DND-41 (cell line): ENCODE measurements at regions not wholly inside any gene's neighbourhood (a gene's known extent, or its start where the extent isn't known, plus 50 kb on each side); places are given as distances from the start of the nearest gene placed in this dataset.

Experiments
- EZH2 ChIP-seq: IDR thresholded peaks from 3 replicates; pipeline ENCODE4 v1.6.1; 2012; ENCODE audit warnings: borderline replicate concordance, low read depth, mild to moderate bottlenecking, moderate library complexity, low read length, inconsistent platforms; ENCODE audit not compliant: severe bottlenecking
- TF ChIP-seq, protein P1 (sequence below): IDR thresholded peaks from 2 replicates; pipeline ENCODE4 v1.5.1; 2012; ENCODE audit warnings: borderline replicate concordance, low read length, moderate library complexity, mild to moderate bottlenecking; ENCODE audit not compliant: poor library complexity, severe bottlenecking; ENCODE audit errors: extremely low read depth

GRCh38 chr12:63021116-63021515 lies 86.2 kb upstream of the PPM1H start:
- TF ChIP-seq, protein P1, sequence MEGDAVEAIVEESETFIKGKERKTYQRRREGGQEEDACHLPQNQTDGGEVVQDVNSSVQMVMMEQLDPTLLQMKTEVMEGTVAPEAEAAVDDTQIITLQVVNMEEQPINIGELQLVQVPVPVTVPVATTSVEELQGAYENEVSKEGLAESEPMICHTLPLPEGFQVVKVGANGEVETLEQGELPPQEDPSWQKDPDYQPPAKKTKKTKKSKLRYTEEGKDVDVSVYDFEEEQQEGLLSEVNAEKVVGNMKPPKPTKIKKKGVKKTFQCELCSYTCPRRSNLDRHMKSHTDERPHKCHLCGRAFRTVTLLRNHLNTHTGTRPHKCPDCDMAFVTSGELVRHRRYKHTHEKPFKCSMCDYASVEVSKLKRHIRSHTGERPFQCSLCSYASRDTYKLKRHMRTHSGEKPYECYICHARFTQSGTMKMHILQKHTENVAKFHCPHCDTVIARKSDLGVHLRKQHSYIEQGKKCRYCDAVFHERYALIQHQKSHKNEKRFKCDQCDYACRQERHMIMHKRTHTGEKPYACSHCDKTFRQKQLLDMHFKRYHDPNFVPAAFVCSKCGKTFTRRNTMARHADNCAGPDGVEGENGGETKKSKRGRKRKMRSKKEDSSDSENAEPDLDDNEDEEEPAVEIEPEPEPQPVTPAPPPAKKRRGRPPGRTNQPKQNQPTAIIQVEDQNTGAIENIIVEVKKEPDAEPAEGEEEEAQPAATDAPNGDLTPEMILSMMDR: no peak
- TF ChIP-seq EZH2: no peak
